Panc1 (cell line): ENCODE measurements at regions not wholly inside any gene's neighbourhood (a gene's known extent, or its start where the extent isn't known, plus 50 kb on each side); places are given as distances from the start of the nearest gene placed in this dataset.

Experiments used
- ATAC-seq: fragments of 200-7000 bp; cut with Tn5 transposase; 2 replicates; pipeline ENCODE4 v1.9.1; 2020; ENCODE audit warnings: mild to moderate bottlenecking, moderate library complexity
- BruUV-seq: library from RNA; stranded (reverse); fragments of 400-500 nt; replicated peaks from 2 replicates; lab custom pipeline; 2021; lab: Mats Ljungman, UMichigan
- CTCF ChIA-PET: fragments of 300-600 bp; sonication (Branson Sonifier 250); formaldehyde crosslinking; loops from one replicate; lab custom pipeline; 2022; ENCODE audit warnings: antibody characterized with exemption; lab: Charles Lee
- POLR2A ChIA-PET: fragments of 300-600 bp; sonication (Branson Sonifier 250); formaldehyde crosslinking; loops from one replicate; lab custom pipeline; 2022; ENCODE audit warnings: antibody characterized with exemption; lab: Charles Lee
- DNase-seq: peaks from one replicate; pipeline ENCODE4 v3.0.0-alpha.2; 2010; ENCODE audit warnings: low read depth, low spot score
- H3K27ac ChIP-seq: 2 replicates; pipeline ENCODE4 v1.5.1; 2011; ENCODE audit warnings: mild to moderate bottlenecking, low read length, inconsistent platforms
- H3K27me3 ChIP-seq: fragments of 200-500 bp; sonication (Bioruptor generic); 2 replicates; pipeline ENCODE4 v1.6.0; 2014; ENCODE audit warnings: low read length, inconsistent platforms; ENCODE audit not compliant: control insufficient read depth, insufficient read depth
- H3K36me3 ChIP-seq: fragments of 200-500 bp; sonication (Bioruptor generic); 2 replicates; pipeline ENCODE4 v1.5.1; 2014; ENCODE audit warnings: inconsistent platforms, mild to moderate bottlenecking, low read length, moderate library complexity; ENCODE audit not compliant: control insufficient read depth, insufficient read depth
- H3K4me1 ChIP-seq: 2 replicates; pipeline ENCODE4 v1.5.1; 2011; ENCODE audit warnings: inconsistent platforms, mild to moderate bottlenecking, low read length, moderate library complexity; ENCODE audit not compliant: control insufficient read depth, insufficient read depth
- H3K4me3 ChIP-seq, 2 experiments: 2 replicates each; pipeline ENCODE4 v1.5.1; 2011 to 2012; ENCODE audit warnings: low read depth in 2 of 2, low read length in 2 of 2, mild to moderate bottlenecking in 2 of 2, inconsistent platforms in 1 of 2, moderate library complexity in 1 of 2
- H3K9me3 ChIP-seq: fragments of 200-500 bp; sonication (Bioruptor generic); 2 replicates; pipeline ENCODE4 v1.5.1; 2014; ENCODE audit warnings: low read depth, mild to moderate bottlenecking, inconsistent platforms, low read length, moderate library complexity; ENCODE audit not compliant: control insufficient read depth, insufficient read depth
- CTCF ChIP-seq: fragments of 450-650 bp; IDR thresholded peaks from 2 replicates; pipeline ENCODE4 v1.5.1; 2017; ENCODE audit warnings: mild to moderate bottlenecking
- POLR2AphosphoS5 ChIP-seq: IDR thresholded peaks from 2 replicates; pipeline ENCODE4 v1.6.1; 2012; ENCODE audit warnings: mild to moderate bottlenecking, low read depth, low read length, moderate library complexity
- REST ChIP-seq, 2 experiments: IDR thresholded peaks; 2 replicates each; pipeline ENCODE4 v1.6.1; 2011 to 2012; ENCODE audit warnings: low read depth in 2 of 2, control low read depth in 1 of 2, low read length in 1 of 2, mild to moderate bottlenecking in 1 of 2, moderate library complexity in 1 of 2; ENCODE audit not compliant: insufficient read depth in 1 of 2
- SIN3A ChIP-seq: IDR thresholded peaks from 2 replicates; pipeline ENCODE4 v1.6.1; 2012; ENCODE audit warnings: low read depth, mild to moderate bottlenecking, low read length, moderate library complexity, borderline replicate concordance; ENCODE audit not compliant: insufficient read depth
- TCF7L2 ChIP-seq: IDR thresholded peaks from 2 replicates; pipeline ENCODE4 v1.6.1; 2011; ENCODE audit warnings: mild to moderate bottlenecking, low read depth, low read length, inconsistent platforms
- in situ Hi-C: cut with HindIII; loops from 2 replicates; pipeline ENCODE4 v1.10.0; 2016; ENCODE audit warnings: low sequenced_read_pairs, low pct_unique_long_range_greater_than_20kb
- intact Hi-C: fragments of 100-400 bp; cut with micrococcal nuclease; formaldehyde crosslinking; loops from one replicate; pipeline ENCODE4 v1.10.0; 2022; ENCODE audit not compliant: unreplicated experiment

- in situ Hi-C loops (no loop called here), intact Hi-C loops (no loop called here)
- no TSS peak for BruUV-seq
- Histone ChIP-seq H3K4me3 (no peak overlapping the region), H3K4me1 (no peaks in the 10 kb centered on the region), H3K9me3 (no peaks in the 10 kb centered on the region), H3K36me3 (no peaks in the 10 kb centered on the region), H3K27me3 (no peaks in the 10 kb centered on the region; the same call in 1 of the 2 replicates), H3K27ac (no peak overlapping the region)
- DNase-seq (no peak), ATAC-seq (no peak)
- POLR2A ChIA-PET, result no interaction called here
- TF ChIP-seq CTCF (no peak), TCF7L2 (no peak), SIN3A (no peak)
- CTCF ChIA-PET, result no interaction called here
Observed at GRCh38 chr14:104239861-104240301, 101.5 kb downstream of the KIF26A start.

- TF ChIP-seq SIN3A, result no peak
- BruUV-seq, result no TSS peak
- intact Hi-C loops, result no loop called here
- H3K4me1 ChIP-seq, result no peaks in the 10 kb centered on the region
- CTCF ChIA-PET, result no interaction called here
- H3K36me3 ChIP-seq, result no peaks in the 10 kb centered on the region
- no peak for ATAC-seq
- in situ Hi-C loops, result no loop called here
- no peaks in the 10 kb centered on the region; the same call in 1 of the 2 replicates for H3K27me3 ChIP-seq
- no peak for DNase-seq
- no peak overlapping the region for H3K4me3 ChIP-seq
- POLR2A ChIA-PET, result no interaction called here
- no peak overlapping the region for H3K27ac ChIP-seq
- H3K9me3 ChIP-seq, result no peaks in the 10 kb centered on the region
Observed at GRCh38 chr14:104240434-104241157, 102.2 kb downstream of the KIF26A start.

- intact Hi-C loops, result no loop called here
- Histone ChIP-seq H3K36me3 (no peaks in the 10 kb centered on the region), H3K4me1 (no peaks in the 10 kb centered on the region), H3K9me3 (no peaks in the 10 kb centered on the region), H3K27ac (no peak overlapping the region), H3K4me3 (no peak overlapping the region), H3K27me3 (no peaks in the 10 kb centered on the region)
- TF ChIP-seq REST (IDR thresholded peaks at IDR 0.05; ENCODE audit: insufficient read depth in 1 of 2, low read depth in 2 of 2, low read length in 1 of 2), result no peak
- no peak for TF ChIP-seq POLR2AphosphoS5
- no peak for TF ChIP-seq SIN3A
- TF ChIP-seq CTCF, result no peak
- TF ChIP-seq TCF7L2, result no peak
- ATAC-seq (no peak), DNase-seq (no peak)
- POLR2A ChIA-PET, result no interaction called here
- CTCF ChIA-PET, result no interaction called here
- in situ Hi-C loops, result no loop called here
- no TSS peak for BruUV-seq
Observed at GRCh38 chr14:104243200-104243599, 104.8 kb downstream of the KIF26A start.
